ENCODE measurements at regions not wholly inside any gene's neighbourhood (a gene's known extent, or its start where the extent isn't known, plus 50 kb on each side); places are given as distances from the start of the nearest gene placed in this dataset.

GRCh38 chr11:134768463-134768862 is 356.4 kb upstream of the B3GAT1 start:
- ATAC-seq = no peak
- Histone ChIP-seq H3K36me3 (no peaks in the 10 kb centered on the region), H3K9me3 (no peaks in the 10 kb centered on the region), H3K4me1 (no peaks in the 10 kb centered on the region), H3K27me3 (peaks cover 0 to 2% (median 0%) of the 10 kb centered on the region in 3 donors), H3K27ac (no peak overlapping the region), H3K4me3 (no peak overlapping the region)
- in situ Hi-C loops (cut with MboI; ENCODE audit: low sequenced_read_pairs in 4 of 4) (no loop called here), intact Hi-C loops (cut with DNase I; ENCODE audit: low total_unique reads) (no loop called here)
- DNase-seq = no peak
- TF ChIP-seq POLR2A (IDR thresholded peaks at IDR 0.05) = no peak
- TF ChIP-seq CTCF (IDR thresholded peaks at IDR 0.05 in 4 of 5, conservative IDR thresholded peaks at IDR 0.05 in 1 of 5) = no peak

GRCh38 chr11:134765565-134765964 is 353.5 kb upstream of the B3GAT1 start:
- intact Hi-C loops (cut with DNase I; ENCODE audit: low total_unique reads) = no loop called here
- peaks cover 0 to 2% (median 0%) of the 10 kb centered on the region in 3 donors for H3K27me3 ChIP-seq
- no peak overlapping the region for H3K27ac ChIP-seq
- no peak overlapping the region for H3K4me3 ChIP-seq
- in situ Hi-C loops (cut with MboI; ENCODE audit: low sequenced_read_pairs in 4 of 4) = no loop called here
- TF ChIP-seq POLR2A (IDR thresholded peaks at IDR 0.05) (no peak), CTCF (IDR thresholded peaks at IDR 0.05 in 4 of 5, conservative IDR thresholded peaks at IDR 0.05 in 1 of 5) (no peak)
- ATAC-seq = no peak
- no peaks in the 10 kb centered on the region for H3K9me3 ChIP-seq
- no peaks in the 10 kb centered on the region for H3K4me1 ChIP-seq
- no peak for DNase-seq
- no peaks in the 10 kb centered on the region for H3K36me3 ChIP-seq

GRCh38 chr11:134764966-134765365 is 352.9 kb upstream of the B3GAT1 start:
- in situ Hi-C loops (cut with MboI; ENCODE audit: low sequenced_read_pairs in 4 of 4) = no loop called here
- DNase-seq = no peak
- no peak overlapping the region for H3K4me3 ChIP-seq
- no peak overlapping the region for H3K27ac ChIP-seq
- H3K4me1 ChIP-seq = no peaks in the 10 kb centered on the region
- H3K27me3 ChIP-seq = peaks cover 0 to 2% (median 0%) of the 10 kb centered on the region in 3 donors
- TF ChIP-seq CTCF (IDR thresholded peaks at IDR 0.05 in 4 of 5, conservative IDR thresholded peaks at IDR 0.05 in 1 of 5) (no peak), POLR2A (IDR thresholded peaks at IDR 0.05) (no peak)
- ATAC-seq = no peak
- intact Hi-C loops (cut with DNase I; ENCODE audit: low total_unique reads) = no loop called here
- H3K36me3 ChIP-seq = no peaks in the 10 kb centered on the region
- no peaks in the 10 kb centered on the region for H3K9me3 ChIP-seq

- in situ Hi-C loops (cut with MboI; ENCODE audit: low sequenced_read_pairs in 4 of 4) = no loop called here
Observed at GRCh38 chr11:134764367-134764766, 352.3 kb upstream of the B3GAT1 start.

More at GRCh38 chr11:134764367-134764766, 352.3 kb upstream of the B3GAT1 start:
- no peak overlapping the region for H3K27ac ChIP-seq
- no peaks in the 10 kb centered on the region for H3K9me3 ChIP-seq
- peaks cover 0 to 2% (median 0%) of the 10 kb centered on the region in 3 donors for H3K27me3 ChIP-seq
- no peak for TF ChIP-seq CTCF (IDR thresholded peaks at IDR 0.05 in 4 of 5, conservative IDR thresholded peaks at IDR 0.05 in 1 of 5)
- TF ChIP-seq POLR2A (IDR thresholded peaks at IDR 0.05) = no peak
- H3K4me1 ChIP-seq = no peaks in the 10 kb centered on the region
- intact Hi-C loops (cut with DNase I; ENCODE audit: low total_unique reads) = no loop called here
- H3K4me3 ChIP-seq = no peak overlapping the region
- ATAC-seq (no peak), DNase-seq (no peak)
- H3K36me3 ChIP-seq = no peaks in the 10 kb centered on the region
